Gastroesophageal sphincter (tissue), 3 donors: ENCODE measurements at regions not wholly inside any gene's neighbourhood (a gene's known extent, or its start where the extent isn't known, plus 50 kb on each side); places are given as distances from the start of the nearest gene placed in this dataset.

Source experiments
- CTCF ChIP-seq, 4 experiments: fragments of 200-600 bp in 2 of 4; fragments of 450-650 bp in 2 of 4; sonication (generic) in 1 of 4; IDR thresholded peaks; one replicate each; pipeline ENCODE4 v1.5.1; 2017 to 2019; ENCODE audit warnings: antibody characterized with exemption in 4 of 4, mild to moderate bottlenecking in 2 of 4, moderate library complexity in 2 of 4
- EP300 ChIP-seq: sonication (generic); formaldehyde crosslinking; IDR thresholded peaks from one replicate; pipeline ENCODE4 v1.6.1; 2017; ENCODE audit warnings: antibody characterized with exemption, mild to moderate bottlenecking
- POLR2A ChIP-seq, 2 donors: fragments of 450-650 bp; IDR thresholded peaks; one replicate each; pipeline ENCODE4 v1.6.1; 2017; ENCODE audit warnings: antibody characterized with exemption in 2 of 2, mild to moderate bottlenecking in 2 of 2, moderate library complexity in 1 of 2
- POLR2AphosphoS5 ChIP-seq: sonication (generic); formaldehyde crosslinking; IDR thresholded peaks from one replicate; pipeline ENCODE4 v1.6.1; 2017; ENCODE audit warnings: antibody characterized with exemption

- TF ChIP-seq EP300 (no peak), POLR2A (IDR thresholded peaks at IDR 0.05) (no peak), POLR2AphosphoS5 (no peak), CTCF (IDR thresholded peaks at IDR 0.05) (no peak)
These were observed 105.7 kb upstream of the CASZ1 start for GRCh38 chr1:10901891-10902805.
